A673 (cell line): ENCODE measurements at regions not wholly inside any gene's neighbourhood (a gene's known extent, or its start where the extent isn't known, plus 50 kb on each side); places are given as distances from the start of the nearest gene placed in this dataset.

Experiments
- CTCF ChIP-seq: fragments of 300-800, 200-600 bp; sonication (generic); conservative IDR thresholded peaks from 2 replicates; pipeline ENCODE4 v1.5.1; 2017; ENCODE audit warnings: low read depth, mild to moderate bottlenecking, antibody characterized with exemption, low read length, moderate library complexity, mixed read lengths
- EZH2 ChIP-seq: fragments of 200-600 bp; sonication (generic); IDR thresholded peaks from 2 replicates; pipeline ENCODE4 v1.6.1; 2017; ENCODE audit warnings: borderline replicate concordance, low read depth, mild to moderate bottlenecking, mixed read lengths, antibody characterized with exemption, low read length; ENCODE audit not compliant: poor library complexity, severe bottlenecking

DNA sequence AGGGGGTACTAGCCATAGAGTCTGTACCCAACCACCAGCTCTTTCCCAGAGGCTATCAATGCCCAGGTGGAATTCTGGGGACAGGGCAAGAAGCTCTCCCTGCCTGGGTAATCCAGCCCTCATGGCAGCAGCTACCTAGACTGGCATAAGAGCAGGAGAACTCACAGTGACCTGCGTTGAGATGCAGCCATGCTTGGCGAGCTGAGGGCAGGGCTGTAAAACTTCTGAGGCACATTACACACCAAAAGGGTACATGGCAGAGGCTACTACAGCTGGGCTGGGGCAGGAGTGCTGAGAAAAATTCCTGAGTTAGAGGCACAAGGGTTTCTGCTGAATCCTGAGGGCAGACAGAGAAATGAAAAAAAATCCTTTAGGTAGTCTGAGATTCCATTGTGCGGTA, 927.9 kb upstream of the B3GALT2 start:
- TF ChIP-seq CTCF (no peak), EZH2 (no peak)
